22Rv1 (cell line): ENCODE measurements at regions not wholly inside any gene's neighbourhood (a gene's known extent, or its start where the extent isn't known, plus 50 kb on each side); places are given as distances from the start of the nearest gene placed in this dataset.

Source experiments
- H3K27ac ChIP-seq: fragments of 450-650 bp; 2 replicates; pipeline ENCODE4 v1.5.1; 2017
- CTCF ChIP-seq: fragments of 450-650 bp; IDR thresholded peaks from 2 replicates; pipeline ENCODE4 v1.5.1; 2017; ENCODE audit warnings: mild to moderate bottlenecking
- ZFX ChIP-seq: fragments of 450-650 bp; IDR thresholded peaks from 2 replicates; pipeline ENCODE4 v1.6.1; 2017; ENCODE audit warnings: antibody characterized with exemption, borderline replicate concordance

- TF ChIP-seq CTCF = no peak
- TF ChIP-seq ZFX = no peak
Measured at GRCh38 chr7:156167417-156167807, 355.1 kb upstream of the SHH start.

DNA sequence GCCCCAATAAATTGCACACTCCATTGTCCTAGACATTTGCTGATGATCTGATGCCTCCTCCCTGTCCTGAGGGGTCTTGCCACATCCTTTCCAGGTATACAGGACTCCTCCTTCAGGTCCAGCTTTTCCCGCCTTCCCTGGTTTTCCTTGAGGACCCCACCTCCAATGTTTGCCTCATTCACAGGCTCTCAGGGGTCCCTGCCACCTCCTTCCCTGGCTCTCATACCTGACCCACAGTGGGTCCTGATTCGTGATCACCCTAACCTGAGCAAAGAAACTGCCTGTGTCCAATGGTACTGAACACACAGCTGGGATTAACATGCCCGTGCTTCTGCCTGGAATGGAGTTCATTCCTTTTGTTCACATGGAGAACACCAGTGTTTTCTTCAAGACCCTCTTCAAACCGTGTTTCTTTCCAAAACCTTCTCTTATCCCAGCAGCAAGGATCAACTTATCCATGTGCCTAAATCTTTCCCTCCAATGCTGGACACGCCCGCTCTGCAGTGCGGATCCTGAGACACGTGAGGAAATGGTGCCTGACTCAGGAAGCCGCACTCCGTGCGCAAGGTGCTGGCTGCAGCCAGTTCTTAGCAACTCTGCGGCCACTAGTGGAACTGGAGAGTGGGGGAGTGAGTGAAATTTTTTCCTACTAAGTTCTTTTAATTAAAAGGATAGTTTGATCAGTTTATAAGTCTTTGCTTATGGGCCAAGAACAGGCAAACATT is 354.6 kb upstream of the SHH start:
- TF ChIP-seq ZFX (no peak), CTCF (no peak)
- H3K27ac ChIP-seq = no peak overlapping the region

More at GRCh38 chr7:156167417-156167807, 355.1 kb upstream of the SHH start:
- no peak overlapping the region for H3K27ac ChIP-seq

DNA sequence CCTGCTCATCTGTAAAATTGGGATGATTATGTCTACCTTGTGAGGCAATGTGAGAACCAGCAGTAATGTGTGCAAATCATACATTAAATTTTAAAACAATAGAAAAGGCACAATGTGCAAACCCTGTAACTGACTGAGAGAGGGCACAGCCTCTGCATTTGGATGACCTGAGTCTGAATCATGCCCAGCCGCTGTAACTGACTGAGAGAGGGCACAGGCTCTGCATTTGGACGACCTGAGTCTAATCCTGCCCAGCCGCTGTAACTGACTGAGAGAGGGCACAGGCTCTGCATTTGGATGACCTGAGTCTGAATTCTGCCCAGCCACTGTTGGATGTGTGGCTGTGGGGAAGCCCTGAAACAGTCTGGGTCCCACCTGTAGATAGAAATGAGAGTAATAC is 351.5 kb upstream of the SHH start:
- no peak overlapping the region for H3K27ac ChIP-seq
- no peak for TF ChIP-seq CTCF
- no peak for TF ChIP-seq ZFX

- H3K27ac ChIP-seq = no peak overlapping the region
- TF ChIP-seq ZFX (no peak), CTCF (no peak)
Measured at GRCh38 chr7:156162451-156162850, 350.2 kb upstream of the SHH start.

DNA sequence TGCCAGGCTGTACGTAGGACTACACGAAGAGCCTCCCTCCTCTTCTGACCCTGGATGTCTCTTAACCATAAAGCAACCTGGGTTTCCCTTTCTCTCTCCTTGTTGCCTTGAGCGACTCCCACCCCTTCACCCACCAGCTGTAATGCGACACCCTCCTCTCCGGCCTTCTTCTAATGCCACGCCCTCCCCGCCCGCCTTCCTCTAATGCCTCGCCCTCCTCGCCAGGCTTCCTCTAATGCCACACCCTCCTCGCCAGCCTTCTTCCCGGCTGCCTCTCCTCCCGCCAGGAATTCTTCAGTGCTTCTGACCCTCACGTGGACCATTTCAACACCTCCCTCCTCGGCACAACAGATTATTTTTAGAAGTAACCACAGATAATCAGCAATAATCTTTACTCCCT is 348.5 kb upstream of the SHH start:
- TF ChIP-seq CTCF (no peak), ZFX (no peak)
- H3K27ac ChIP-seq = no peak overlapping the region

DNA sequence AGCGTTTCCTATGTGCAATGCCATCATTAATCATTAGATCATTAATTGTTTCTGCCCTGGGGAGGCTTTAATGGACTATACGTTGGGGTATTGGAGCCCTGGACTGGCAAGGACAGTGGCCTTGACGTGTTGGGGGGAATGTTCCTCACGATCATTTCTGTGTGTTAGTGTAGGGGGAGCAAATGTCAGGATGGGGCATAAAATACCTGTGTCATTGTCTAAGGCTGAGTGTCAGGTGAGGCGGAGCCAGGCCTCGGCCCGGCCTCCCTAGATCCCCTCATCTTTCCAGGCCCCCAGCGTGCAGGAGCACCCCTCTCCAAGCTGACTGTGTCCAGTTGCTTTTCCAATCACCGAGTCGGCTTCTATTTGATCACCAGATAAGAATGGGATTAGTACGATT is 346.4 kb upstream of the SHH start:
- H3K27ac ChIP-seq = no peak overlapping the region
- TF ChIP-seq CTCF (no peak), ZFX (no peak)

DNA sequence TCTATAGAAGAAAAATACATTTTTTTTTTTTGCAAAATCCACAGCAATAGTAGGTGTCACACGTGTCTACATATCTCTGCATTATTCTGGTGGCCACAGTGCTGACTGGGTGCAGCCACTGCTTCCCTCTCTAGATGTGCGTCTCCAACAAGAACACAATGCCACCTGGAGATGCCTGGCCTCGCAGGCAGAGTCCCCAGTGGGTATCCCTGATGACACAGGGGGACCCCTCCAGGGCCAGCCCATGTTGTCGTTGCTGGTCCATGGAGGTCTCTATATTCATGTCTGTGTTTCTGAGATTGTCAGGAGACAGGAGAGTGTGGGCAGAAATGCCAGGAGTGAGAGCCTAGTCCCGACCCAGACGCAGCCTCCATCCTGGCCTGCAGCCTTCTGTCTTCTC is 345.9 kb upstream of the SHH start:
- TF ChIP-seq CTCF (no peak), ZFX (no peak)

More for the DNA sequence above, 345.9 kb upstream of the SHH start:
- no peak overlapping the region for H3K27ac ChIP-seq
